GM23338 (cell line): ENCODE measurements at regions not wholly inside any gene's neighbourhood (a gene's known extent, or its start where the extent isn't known, plus 50 kb on each side); places are given as distances from the start of the nearest gene placed in this dataset.

Experiments used
- EZH2 ChIP-seq: fragments of 200-600 bp; sonication (generic); IDR thresholded peaks from one replicate; pipeline ENCODE4 v1.8.0; 2017; ENCODE audit warnings: antibody characterized with exemption, mild to moderate bottlenecking, low read depth; ENCODE audit not compliant: unreplicated experiment
- TF ChIP-seq, protein P1 (sequence below), 2 experiments: fragments of 200-600 bp in 1 of 2; sonication (generic) in 1 of 2; conservative IDR thresholded peaks; 2 replicates each; pipeline versions ENCODE4 v1.5.1 to v1.6.1; 2016 to 2017; ENCODE audit warnings: antibody characterized with exemption in 2 of 2, low read depth in 2 of 2, mild to moderate bottlenecking in 2 of 2, moderate library complexity in 1 of 2
- TF ChIP-seq, protein P2 (sequence below): IDR thresholded peaks from one replicate; pipeline ENCODE4 v1.6.1; 2018; ENCODE audit warnings: antibody characterized with exemption; ENCODE audit not compliant: unreplicated experiment

DNA sequence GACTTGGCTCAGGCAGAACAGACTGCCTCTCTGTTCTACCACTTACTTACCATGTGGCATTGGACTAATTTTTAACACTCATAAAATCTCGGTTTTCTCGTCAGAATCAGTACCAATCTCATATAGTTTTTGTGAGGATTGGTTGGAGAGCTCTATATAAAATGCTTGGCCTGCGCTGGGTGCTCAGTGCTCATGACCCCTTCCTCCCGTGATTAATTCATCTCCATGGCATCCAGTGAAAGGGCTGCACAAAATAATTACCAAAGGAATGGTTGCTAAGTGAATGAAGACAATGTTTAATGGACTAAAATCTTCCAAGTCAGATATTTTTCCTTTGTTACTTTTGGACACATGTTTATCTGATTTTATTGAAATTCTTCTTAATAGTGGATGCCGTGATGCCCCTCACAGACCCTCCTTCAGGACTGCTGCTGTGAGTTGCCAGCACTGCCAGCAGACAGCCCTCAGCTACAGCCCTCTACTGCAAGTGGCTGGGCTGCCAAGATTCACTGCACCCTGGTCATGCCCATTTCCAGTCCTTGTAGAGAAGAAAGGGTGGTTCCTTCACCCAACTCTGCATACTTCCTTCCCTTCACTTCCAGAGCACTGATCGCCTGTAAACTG is 436.5 kb downstream of the LMO4 start:
- TF ChIP-seq, protein P1, sequence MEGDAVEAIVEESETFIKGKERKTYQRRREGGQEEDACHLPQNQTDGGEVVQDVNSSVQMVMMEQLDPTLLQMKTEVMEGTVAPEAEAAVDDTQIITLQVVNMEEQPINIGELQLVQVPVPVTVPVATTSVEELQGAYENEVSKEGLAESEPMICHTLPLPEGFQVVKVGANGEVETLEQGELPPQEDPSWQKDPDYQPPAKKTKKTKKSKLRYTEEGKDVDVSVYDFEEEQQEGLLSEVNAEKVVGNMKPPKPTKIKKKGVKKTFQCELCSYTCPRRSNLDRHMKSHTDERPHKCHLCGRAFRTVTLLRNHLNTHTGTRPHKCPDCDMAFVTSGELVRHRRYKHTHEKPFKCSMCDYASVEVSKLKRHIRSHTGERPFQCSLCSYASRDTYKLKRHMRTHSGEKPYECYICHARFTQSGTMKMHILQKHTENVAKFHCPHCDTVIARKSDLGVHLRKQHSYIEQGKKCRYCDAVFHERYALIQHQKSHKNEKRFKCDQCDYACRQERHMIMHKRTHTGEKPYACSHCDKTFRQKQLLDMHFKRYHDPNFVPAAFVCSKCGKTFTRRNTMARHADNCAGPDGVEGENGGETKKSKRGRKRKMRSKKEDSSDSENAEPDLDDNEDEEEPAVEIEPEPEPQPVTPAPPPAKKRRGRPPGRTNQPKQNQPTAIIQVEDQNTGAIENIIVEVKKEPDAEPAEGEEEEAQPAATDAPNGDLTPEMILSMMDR (conservative IDR thresholded peaks at IDR 0.05; ENCODE audit: low read depth in 2 of 2): no peak
- TF ChIP-seq, protein P2, sequence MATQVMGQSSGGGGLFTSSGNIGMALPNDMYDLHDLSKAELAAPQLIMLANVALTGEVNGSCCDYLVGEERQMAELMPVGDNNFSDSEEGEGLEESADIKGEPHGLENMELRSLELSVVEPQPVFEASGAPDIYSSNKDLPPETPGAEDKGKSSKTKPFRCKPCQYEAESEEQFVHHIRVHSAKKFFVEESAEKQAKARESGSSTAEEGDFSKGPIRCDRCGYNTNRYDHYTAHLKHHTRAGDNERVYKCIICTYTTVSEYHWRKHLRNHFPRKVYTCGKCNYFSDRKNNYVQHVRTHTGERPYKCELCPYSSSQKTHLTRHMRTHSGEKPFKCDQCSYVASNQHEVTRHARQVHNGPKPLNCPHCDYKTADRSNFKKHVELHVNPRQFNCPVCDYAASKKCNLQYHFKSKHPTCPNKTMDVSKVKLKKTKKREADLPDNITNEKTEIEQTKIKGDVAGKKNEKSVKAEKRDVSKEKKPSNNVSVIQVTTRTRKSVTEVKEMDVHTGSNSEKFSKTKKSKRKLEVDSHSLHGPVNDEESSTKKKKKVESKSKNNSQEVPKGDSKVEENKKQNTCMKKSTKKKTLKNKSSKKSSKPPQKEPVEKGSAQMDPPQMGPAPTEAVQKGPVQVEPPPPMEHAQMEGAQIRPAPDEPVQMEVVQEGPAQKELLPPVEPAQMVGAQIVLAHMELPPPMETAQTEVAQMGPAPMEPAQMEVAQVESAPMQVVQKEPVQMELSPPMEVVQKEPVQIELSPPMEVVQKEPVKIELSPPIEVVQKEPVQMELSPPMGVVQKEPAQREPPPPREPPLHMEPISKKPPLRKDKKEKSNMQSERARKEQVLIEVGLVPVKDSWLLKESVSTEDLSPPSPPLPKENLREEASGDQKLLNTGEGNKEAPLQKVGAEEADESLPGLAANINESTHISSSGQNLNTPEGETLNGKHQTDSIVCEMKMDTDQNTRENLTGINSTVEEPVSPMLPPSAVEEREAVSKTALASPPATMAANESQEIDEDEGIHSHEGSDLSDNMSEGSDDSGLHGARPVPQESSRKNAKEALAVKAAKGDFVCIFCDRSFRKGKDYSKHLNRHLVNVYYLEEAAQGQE: no peak
- TF ChIP-seq EZH2: no peak
